Sigmoid colon (tissue), 3 donors: ENCODE measurements at regions not wholly inside any gene's neighbourhood (a gene's known extent, or its start where the extent isn't known, plus 50 kb on each side); places are given as distances from the start of the nearest gene placed in this dataset.

ENCODE experiments used
- CTCF ChIP-seq, 4 experiments: fragments of 450-650 bp in 3 of 4; fragments of 200-600 bp in 1 of 4; IDR thresholded peaks; one replicate each; pipeline ENCODE4 v1.5.1; 2016 to 2019; ENCODE audit warnings: antibody characterized with exemption in 4 of 4, mild to moderate bottlenecking in 3 of 4, moderate library complexity in 2 of 4
- POLR2A ChIP-seq, 2 donors: fragments of 450-650 bp; IDR thresholded peaks; one replicate each; pipeline ENCODE4 v1.6.1; 2016; ENCODE audit warnings: antibody characterized with exemption in 2 of 2, mild to moderate bottlenecking in 2 of 2, moderate library complexity in 2 of 2

GRCh38 chr6:9100869-9101580, 665.7 kb upstream of the SLC35B3 start:
- no peak for TF ChIP-seq CTCF (IDR thresholded peaks at IDR 0.05)
- no peak for TF ChIP-seq POLR2A (IDR thresholded peaks at IDR 0.05)
